H1 (cell line): ENCODE measurements at regions not wholly inside any gene's neighbourhood (a gene's known extent, or its start where the extent isn't known, plus 50 kb on each side); places are given as distances from the start of the nearest gene placed in this dataset.

ENCODE experiments used
- CTCF ChIA-PET: fragments of 300-600 bp; sonication (Branson Sonifier 250); formaldehyde crosslinking; loops from one replicate; lab custom pipeline; 2021; ENCODE audit not compliant: partially characterized antibody; lab: Charles Lee
- POLR2A ChIA-PET: fragments of 300-600 bp; sonication (Branson Sonifier 250); formaldehyde crosslinking; loops from one replicate; lab custom pipeline; 2021; ENCODE audit warnings: inconsistent platforms; ENCODE audit not compliant: partially characterized antibody; lab: Charles Lee
- DNase-seq, 2 experiments: peaks; one replicate each; pipeline versions ENCODE4 v3.0.0 to v3.0.0-alpha.2; 2010 to 2022; ENCODE audit warnings: low spot score in 2 of 2, low read depth in 1 of 2, mixed read lengths in 1 of 2
- FAIRE-seq: peaks from 2 replicates; lab custom pipeline; 2011; peaks lifted over from hg19 to GRCh38; lab: Jason Lieb, UNC
- H2AFZ ChIP-seq: 2 replicates; pipeline ENCODE4 v1.8.1; 2012; ENCODE audit warnings: low read length, inconsistent platforms
- H2AK5ac ChIP-seq: 2 replicates; pipeline ENCODE4 v1.6.1; 2013; ENCODE audit warnings: low read depth, low read length
- H2BK120ac ChIP-seq: replicated peaks from 2 replicates; pipeline ENCODE3; 2013; ENCODE audit warnings: low read depth, low read length, inconsistent platforms
- H2BK12ac ChIP-seq: 2 replicates; pipeline ENCODE4 v1.6.1; 2013; ENCODE audit warnings: low read depth, low read length
- H2BK15ac ChIP-seq: 2 replicates; pipeline ENCODE4 v1.6.1; 2013; ENCODE audit warnings: low read length
- H2BK20ac ChIP-seq: 2 replicates; pipeline ENCODE4 v1.6.1; 2013; ENCODE audit warnings: low read length
- H2BK5ac ChIP-seq: 2 replicates; pipeline ENCODE4 v1.6.1; 2013; ENCODE audit warnings: low read depth, low read length
- H3K14ac ChIP-seq: 2 replicates; pipeline ENCODE4 v1.6.1; 2013; ENCODE audit warnings: inconsistent platforms; ENCODE audit not compliant: insufficient read length
- H3K18ac ChIP-seq: 2 replicates; pipeline ENCODE4 v1.6.1; 2013; ENCODE audit warnings: low read length; ENCODE audit errors: extremely low read depth
- H3K23ac ChIP-seq: 2 replicates; pipeline ENCODE4 v1.6.1; 2013; ENCODE audit warnings: inconsistent platforms; ENCODE audit not compliant: insufficient read length
- H3K23me2 ChIP-seq: 2 replicates; pipeline ENCODE4 v1.6.1; 2013; ENCODE audit warnings: low read depth, low read length
- H3K27ac ChIP-seq: 2 replicates; pipeline ENCODE4 v1.6.1; 2011; ENCODE audit warnings: low read depth, low read length, inconsistent platforms
- H3K27me3 ChIP-seq, 4 experiments: replicated peaks in 1 of 4; 1 replicate in 1 of 4; 2 replicates in 3 of 4; pipeline versions ENCODE4 v1.6.1 to v1.8.1; 2011 to 2013; ENCODE audit warnings: low read length in 3 of 4, mild to moderate bottlenecking in 3 of 4, inconsistent platforms in 2 of 4, mixed read lengths in 2 of 4, moderate library complexity in 1 of 4; ENCODE audit not compliant: control insufficient read depth in 3 of 4, insufficient read depth in 3 of 4; ENCODE audit errors: extremely low read depth in 1 of 4
- H3K36me3 ChIP-seq, 4 experiments: 2 replicates each; pipeline versions ENCODE4 v1.6.1 to v1.8.1; 2011 to 2013; ENCODE audit warnings: mild to moderate bottlenecking in 4 of 4, low read length in 3 of 4, moderate library complexity in 2 of 4, control low read depth in 1 of 4, inconsistent platforms in 1 of 4; ENCODE audit not compliant: insufficient read depth in 4 of 4, control insufficient read depth in 2 of 4
- H3K4ac ChIP-seq: replicated peaks from 2 replicates; pipeline ENCODE3; 2013; ENCODE audit warnings: low read length, low read depth, mixed read lengths, inconsistent platforms; ENCODE audit not compliant: insufficient read length
- H3K4me1 ChIP-seq, 4 experiments: replicated peaks in 1 of 4; 1 replicate in 1 of 4; 2 replicates in 3 of 4; pipeline versions ENCODE4 v1.6.1 to v1.8.1; 2011 to 2013; ENCODE audit warnings: low read length in 3 of 4, inconsistent platforms in 2 of 4, mixed read lengths in 1 of 4; ENCODE audit not compliant: insufficient read depth in 4 of 4, control insufficient read depth in 3 of 4
- H3K4me2 ChIP-seq, 2 experiments: 2 replicates each; pipeline versions ENCODE4 v1.6.1 to v1.8.1; 2011 to 2013; ENCODE audit warnings: low read depth in 2 of 2, low read length in 2 of 2, control low read depth in 1 of 2, inconsistent platforms in 1 of 2, mild to moderate bottlenecking in 1 of 2; ENCODE audit not compliant: insufficient read depth in 1 of 2
- H3K4me3 ChIP-seq, 4 experiments: fragments of 200-600, 300-600 bp in 1 of 4; sonication (generic), shearing (Covaris generic), sonication (Bioruptor Twin) in 1 of 4; 2 replicates each; pipeline versions ENCODE4 v1.5.1 to v1.8.1; 2011 to 2016; ENCODE audit warnings: low read length in 4 of 4, low read depth in 3 of 4, control low read depth in 2 of 4, inconsistent platforms in 2 of 4, mild to moderate bottlenecking in 2 of 4, mixed read lengths in 1 of 4, moderate library complexity in 1 of 4; ENCODE audit not compliant: insufficient read depth in 2 of 4; ENCODE audit errors: extremely low read depth in 1 of 4
- H3K56ac ChIP-seq: replicated peaks from 2 replicates; pipeline ENCODE3; 2013; ENCODE audit warnings: low read depth, mild to moderate bottlenecking, mixed read lengths, low read length, inconsistent platforms; ENCODE audit not compliant: insufficient read length
- H3K79me1 ChIP-seq: 2 replicates; pipeline ENCODE4 v1.6.1; 2013; ENCODE audit warnings: low read depth, low read length, control low read depth
- H3K79me2 ChIP-seq, 2 experiments: 2 replicates each; pipeline versions ENCODE4 v1.6.1 to v1.8.1; 2012 to 2013; ENCODE audit warnings: low read length in 2 of 2, mild to moderate bottlenecking in 2 of 2, inconsistent platforms in 1 of 2; ENCODE audit not compliant: insufficient read depth in 2 of 2, control insufficient read depth in 1 of 2
- H3K9ac ChIP-seq, 4 experiments: replicated peaks in 1 of 4; 1 replicate in 1 of 4; 2 replicates in 3 of 4; pipeline versions ENCODE4 v1.6.1 to v1.8.1; 2011 to 2013; ENCODE audit warnings: low read depth in 3 of 4, low read length in 3 of 4, control low read depth in 2 of 4, mild to moderate bottlenecking in 2 of 4, moderate library complexity in 2 of 4, inconsistent platforms in 1 of 4; ENCODE audit errors: extremely low read depth in 1 of 4
- H3K9me3 ChIP-seq, 2 experiments: 2 replicates each; pipeline versions ENCODE4 v1.6.1 to v1.8.1; 2012 to 2013; ENCODE audit warnings: mild to moderate bottlenecking in 2 of 2, moderate library complexity in 2 of 2, control low read depth in 1 of 2, inconsistent platforms in 1 of 2, low read depth in 1 of 2, low read length in 1 of 2, mixed read lengths in 1 of 2; ENCODE audit not compliant: insufficient read depth in 2 of 2
- H4K20me1 ChIP-seq, 2 experiments: replicated peaks in 1 of 2; 2 replicates each; pipeline versions ENCODE3 to v1.8.1; 2011 to 2013; ENCODE audit warnings: inconsistent platforms in 2 of 2, low read length in 2 of 2, mild to moderate bottlenecking in 1 of 2; ENCODE audit not compliant: insufficient read depth in 2 of 2, control insufficient read depth in 1 of 2
- H4K5ac ChIP-seq: 2 replicates; pipeline ENCODE4 v1.6.1; 2013; ENCODE audit warnings: low read length, low read depth, mixed read lengths, inconsistent platforms; ENCODE audit not compliant: insufficient read length
- H4K8ac ChIP-seq: 2 replicates; pipeline ENCODE4 v1.8.0; 2013; ENCODE audit warnings: mild to moderate bottlenecking, moderate library complexity, low read length, inconsistent platforms; ENCODE audit not compliant: insufficient read depth; ENCODE audit errors: extremely low read depth
- H4K91ac ChIP-seq: replicated peaks from 2 replicates; pipeline ENCODE3; 2013; ENCODE audit warnings: low read length, mixed read lengths, inconsistent platforms; ENCODE audit not compliant: insufficient read length
- CHD2 ChIP-seq: IDR thresholded peaks from 2 replicates; pipeline ENCODE4 v1.6.1; 2012; ENCODE audit warnings: low read length, improper control_type of control experiment
- HDAC2 ChIP-seq, 2 experiments: fragments of 300-600 bp in 1 of 2; sonication (generic) in 1 of 2; IDR thresholded peaks; 2 replicates each; pipeline ENCODE4 v1.6.1; 2011 to 2012; ENCODE audit warnings: low read depth in 2 of 2, low read length in 2 of 2, mild to moderate bottlenecking in 2 of 2, moderate library complexity in 2 of 2, borderline replicate concordance in 1 of 2, inconsistent platforms in 1 of 2
- JUN ChIP-seq: IDR thresholded peaks from 2 replicates; pipeline ENCODE4 v1.6.1; 2011; ENCODE audit warnings: low read depth, mild to moderate bottlenecking, improper control_type of control experiment, low read length
- JUND ChIP-seq: IDR thresholded peaks from 2 replicates; pipeline ENCODE4 v1.6.1; 2011; ENCODE audit warnings: mild to moderate bottlenecking, improper control_type of control experiment, low read length
- KDM5A ChIP-seq: fragments of 200-600 bp; IDR thresholded peaks from 2 replicates; pipeline ENCODE4 v1.7.1; 2012; ENCODE audit warnings: mild to moderate bottlenecking, low read length, inconsistent platforms, mixed read lengths
- RFX5 ChIP-seq: IDR thresholded peaks from 2 replicates; pipeline ENCODE4 v1.6.1; 2011; ENCODE audit warnings: low read depth, low read length, improper control_type of control experiment, borderline replicate concordance
- RNF2 ChIP-seq: fragments of 200-900, 300-1000 bp; sonication (generic); IDR thresholded peaks from 2 replicates; pipeline ENCODE4 v1.7.1; 2016; ENCODE audit warnings: borderline replicate concordance, low read depth, mild to moderate bottlenecking, antibody characterized with exemption, low read length; ENCODE audit not compliant: poor library complexity, severe bottlenecking; ENCODE audit errors: missing control alignments
- SIRT6 ChIP-seq: IDR thresholded peaks from one replicate; pipeline ENCODE4 v1.7.1; 2012; ENCODE audit warnings: low read length, inconsistent platforms
- SP2 ChIP-seq: IDR thresholded peaks from 2 replicates; pipeline ENCODE4 v1.6.1; 2012; ENCODE audit warnings: mild to moderate bottlenecking, low read length, inconsistent platforms
- TAF7 ChIP-seq: optimal IDR thresholded peaks from 2 replicates; pipeline ENCODE3; 2011; ENCODE audit warnings: low read depth, mild to moderate bottlenecking, inconsistent platforms, low read length, moderate library complexity, borderline replicate concordance
- TBP ChIP-seq: IDR thresholded peaks from 2 replicates; pipeline ENCODE4 v1.6.1; 2011; ENCODE audit warnings: low read depth, low read length, improper control_type of control experiment
- WGBS, 2 experiments: shearing (Covaris generic) in 1 of 2; methylation state at CpG; one replicate each; pipeline versions ENCODE4 v1.1.6 to v1.1.7; 2013 to 2015; ENCODE audit warnings: low lambda C conversion rate in 2 of 2, mixed read lengths in 2 of 2, inconsistent platforms in 1 of 2, low coverage in 1 of 2, missing lambda C conversion rate in 1 of 2; ENCODE audit not compliant: insufficient replicate concordance in 2 of 2, insufficient coverage in 1 of 2, insufficient read length in 1 of 2; ENCODE audit errors: extremely low coverage in 1 of 2, missing lambda C conversion rate in 1 of 2; 5-methylcytosine and 5-hydroxymethylcytosine counted together
- TF ChIP-seq, protein P1 (sequence below): IDR thresholded peaks from 2 replicates; pipeline ENCODE4 v1.6.1; 2011; ENCODE audit warnings: low read length, improper control_type of control experiment

DNA sequence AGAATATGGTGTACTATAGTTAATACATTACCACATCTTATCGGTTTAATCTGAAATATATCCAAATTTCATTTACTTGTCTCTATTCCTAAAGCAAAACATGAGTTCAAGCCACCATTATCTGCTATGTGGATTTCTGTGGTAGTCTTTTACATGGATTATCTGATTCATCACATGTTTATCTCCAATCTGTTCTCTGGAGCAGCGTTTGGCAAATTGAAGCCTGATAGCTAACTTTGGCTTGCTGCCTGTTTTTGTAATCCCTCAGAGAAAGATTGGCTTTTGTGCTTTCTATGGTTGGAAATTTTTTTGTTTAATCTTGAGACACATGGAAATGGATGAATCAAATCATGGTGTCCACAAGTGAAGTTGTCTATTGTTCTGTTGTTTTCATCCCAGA lies 274.3 kb downstream of the JRKL start:
- POLR2A ChIA-PET = interaction anchor here (1.1 kb wide), 1 partner anchor 86 kb away, joined by 4 read pairs; no protein-coding TSS in a partner anchor

More for the DNA sequence above, 274.3 kb downstream of the JRKL start:
- Histone ChIP-seq H3K4ac (no peak overlapping the region), H3K18ac (no peak overlapping the region), H4K8ac (no peak overlapping the region), H3K9me3 (no peaks in the 10 kb centered on the region), H3K4me2 (no peak overlapping the region), H3K14ac (no peak overlapping the region), H2BK15ac (no peak overlapping the region), H2BK120ac (no peak overlapping the region), H3K4me1 (no peaks in the 10 kb centered on the region), H3K79me2 (no peaks in the 10 kb centered on the region), H3K36me3 (no peaks in the 10 kb centered on the region), H4K91ac (no peak overlapping the region), H2AK5ac (no peak overlapping the region), H3K27me3 (no peaks in the 10 kb centered on the region), H3K4me3 (no peak overlapping the region), H3K56ac (no peak overlapping the region), H2BK20ac (no peak overlapping the region), H3K9ac (no peak overlapping the region), H2BK12ac (no peak overlapping the region), H3K23me2 (no peaks in the 10 kb centered on the region; the same call in 1 of the 2 replicates), H3K27ac (no peak overlapping the region), H3K23ac (no peak overlapping the region), H2BK5ac (no peak overlapping the region), H4K20me1 (no peaks in the 10 kb centered on the region), H2AFZ (no peak overlapping the region), H3K79me1 (no peaks in the 10 kb centered on the region), H4K5ac (no peak overlapping the region)
- TF ChIP-seq, protein P1, sequence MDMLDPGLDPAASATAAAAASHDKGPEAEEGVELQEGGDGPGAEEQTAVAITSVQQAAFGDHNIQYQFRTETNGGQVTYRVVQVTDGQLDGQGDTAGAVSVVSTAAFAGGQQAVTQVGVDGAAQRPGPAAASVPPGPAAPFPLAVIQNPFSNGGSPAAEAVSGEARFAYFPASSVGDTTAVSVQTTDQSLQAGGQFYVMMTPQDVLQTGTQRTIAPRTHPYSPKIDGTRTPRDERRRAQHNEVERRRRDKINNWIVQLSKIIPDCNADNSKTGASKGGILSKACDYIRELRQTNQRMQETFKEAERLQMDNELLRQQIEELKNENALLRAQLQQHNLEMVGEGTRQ = no peak
- TF ChIP-seq RNF2 (no peak), JUN (no peak), SIRT6 (no peak), KDM5A (no peak), HDAC2 (IDR thresholded peaks at IDR 0.05; ENCODE audit: borderline replicate concordance in 1 of 2, low read depth in 2 of 2, low read length in 2 of 2) (no peak), RFX5 (no peak), CHD2 (no peak), TBP (no peak), TAF7 (no peak), SP2 (no peak), JUND (no peak)
- WGBS, 2 experiments = 97% methylated on average over 2 of the region's 2 CpGs; no CpG with 5 or more reads in 1 of the 2 experiments
- DNase-seq (no peak), FAIRE-seq (no peak)
- CTCF ChIA-PET = no interaction called here
